GM18861 (cell line): ENCODE measurements at regions not wholly inside any gene's neighbourhood (a gene's known extent, or its start where the extent isn't known, plus 50 kb on each side); places are given as distances from the start of the nearest gene placed in this dataset.
"Not testable (repeated sequence)": the region's sequence is repeated elsewhere in the genome, so short reads cannot be mapped to it uniquely, and the experiment has no call there.

Experiments used
- ATAC-seq: cut with Tn5 transposase; IDR thresholded peaks from one replicate; pipeline ENCODE4 v1.9.1; 2021; ENCODE audit not compliant: unreplicated experiment

DNA sequence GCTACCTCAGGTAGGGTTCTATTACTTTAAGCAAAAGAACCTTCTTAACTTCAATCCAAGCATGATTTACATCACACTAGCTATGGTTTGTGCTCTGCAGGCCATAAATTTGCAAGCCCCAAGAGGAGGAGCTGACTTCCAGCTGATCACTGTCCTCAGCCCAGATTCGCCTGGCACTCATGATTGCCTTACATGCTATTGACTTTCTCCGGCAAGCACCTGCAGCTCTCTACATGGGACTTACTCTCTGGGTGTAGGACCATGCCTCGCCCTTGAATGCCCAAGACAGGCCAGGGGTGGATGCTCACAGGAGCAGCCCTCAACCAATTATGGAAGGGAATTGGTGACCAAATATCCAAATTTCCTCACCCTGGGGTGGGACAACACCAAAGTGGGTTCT is 99.8 kb downstream of the ESM1 start:
- no peak for ATAC-seq

- ATAC-seq = no peak
Measured at GRCh38 chr5:54884195-54884536, 101.2 kb downstream of the ESM1 start.

GRCh38 chr5:54883374-54884194 is 101.8 kb downstream of the ESM1 start:
- ATAC-seq = no peak

DNA sequence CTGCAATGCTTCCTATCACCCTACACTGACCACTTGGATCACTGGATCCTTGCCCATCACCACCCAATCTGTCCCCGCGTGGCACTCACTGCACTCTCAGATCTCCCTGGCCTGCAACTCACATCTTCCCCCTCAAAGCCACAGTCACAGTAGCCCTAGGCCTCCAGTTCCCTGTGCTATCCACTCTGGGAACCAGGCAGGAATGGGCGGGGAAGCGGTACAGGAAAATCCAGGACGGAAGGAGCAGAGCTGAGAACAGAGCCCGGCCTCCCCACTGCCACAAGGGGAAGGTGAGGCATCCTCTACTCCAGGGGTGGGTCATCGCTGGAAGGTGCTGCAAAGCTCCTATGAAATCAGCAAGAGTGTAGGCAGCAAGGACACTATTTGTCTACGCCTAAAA is 102.6 kb downstream of the ESM1 start:
- ATAC-seq = no peak

GRCh38 chr5:54882101-54882500 is 103.3 kb downstream of the ESM1 start:
- ATAC-seq = no peak

DNA sequence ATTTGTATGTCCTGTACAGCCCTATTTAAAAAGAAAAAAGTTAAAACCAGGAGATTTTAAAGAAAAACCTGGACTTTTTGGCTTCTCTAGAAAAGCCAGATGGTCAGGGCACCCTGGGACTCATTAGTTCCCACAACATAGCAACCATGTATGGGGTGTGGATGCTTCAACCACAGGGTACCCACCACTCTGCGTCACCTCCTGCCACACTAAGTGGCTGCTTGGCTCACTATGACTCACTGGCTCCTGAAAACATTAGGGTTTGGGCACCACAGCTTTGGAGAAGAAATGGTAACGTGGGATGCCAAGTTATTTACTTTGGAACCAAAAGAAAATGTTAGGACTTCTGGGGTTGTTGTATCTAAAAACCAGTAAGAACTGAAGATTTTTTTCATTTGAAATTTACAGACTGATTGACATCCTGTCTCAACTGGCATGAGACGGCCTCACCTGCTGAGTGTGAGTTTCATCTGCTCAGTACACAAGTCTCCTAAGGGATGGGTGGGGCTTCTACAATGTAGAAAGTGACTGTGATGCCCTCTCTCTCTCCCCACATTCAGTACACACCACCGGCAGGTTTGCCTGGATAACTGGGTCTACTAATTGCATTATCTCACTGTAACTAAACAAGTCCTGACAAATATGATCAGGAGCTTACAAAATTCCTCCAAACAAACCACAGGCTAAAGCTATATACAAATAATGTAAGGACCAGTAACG is 103.9 kb downstream of the ESM1 start:
- ATAC-seq = no peak

DNA sequence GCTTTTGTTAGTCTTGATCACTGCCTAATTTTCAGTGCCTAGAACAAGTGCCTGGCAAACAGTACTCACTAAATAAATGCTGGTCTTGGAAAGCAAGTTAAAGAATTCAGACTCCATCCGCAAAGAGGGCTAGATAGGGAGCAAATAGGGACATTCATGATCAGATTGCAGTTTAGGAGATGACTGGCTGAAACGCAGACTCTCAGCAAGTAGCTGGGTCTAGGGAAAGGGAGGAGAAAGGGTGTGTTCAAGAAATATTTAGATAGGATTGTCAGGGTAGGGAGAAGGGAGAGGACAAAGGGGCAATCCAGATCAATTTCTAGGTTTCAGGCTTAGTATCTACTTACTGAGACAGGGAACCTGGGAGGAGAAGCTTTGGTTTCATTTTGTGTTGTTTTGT is 108.4 kb downstream of the ESM1 start:
- ATAC-seq = no peak

DNA sequence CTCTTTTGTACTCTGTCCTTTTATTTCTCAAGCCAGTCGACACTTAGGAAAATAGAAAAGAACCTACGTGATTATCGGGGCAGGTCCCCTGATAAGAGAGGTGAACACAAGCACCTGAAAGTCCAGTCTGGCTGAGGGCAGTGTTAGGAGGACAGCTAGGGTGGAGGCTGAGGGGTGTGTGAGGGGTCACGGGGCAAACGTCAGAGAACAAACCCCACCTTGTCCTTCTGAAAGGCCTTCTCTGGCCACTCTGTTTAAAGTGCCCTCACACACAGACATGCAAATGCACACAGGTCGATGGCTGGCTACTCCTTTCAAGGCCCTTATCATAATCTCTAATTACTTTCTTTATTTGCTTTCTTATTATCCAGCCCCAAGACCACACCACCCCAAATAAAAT is 108.8 kb downstream of the ESM1 start:
- ATAC-seq = no peak

DNA sequence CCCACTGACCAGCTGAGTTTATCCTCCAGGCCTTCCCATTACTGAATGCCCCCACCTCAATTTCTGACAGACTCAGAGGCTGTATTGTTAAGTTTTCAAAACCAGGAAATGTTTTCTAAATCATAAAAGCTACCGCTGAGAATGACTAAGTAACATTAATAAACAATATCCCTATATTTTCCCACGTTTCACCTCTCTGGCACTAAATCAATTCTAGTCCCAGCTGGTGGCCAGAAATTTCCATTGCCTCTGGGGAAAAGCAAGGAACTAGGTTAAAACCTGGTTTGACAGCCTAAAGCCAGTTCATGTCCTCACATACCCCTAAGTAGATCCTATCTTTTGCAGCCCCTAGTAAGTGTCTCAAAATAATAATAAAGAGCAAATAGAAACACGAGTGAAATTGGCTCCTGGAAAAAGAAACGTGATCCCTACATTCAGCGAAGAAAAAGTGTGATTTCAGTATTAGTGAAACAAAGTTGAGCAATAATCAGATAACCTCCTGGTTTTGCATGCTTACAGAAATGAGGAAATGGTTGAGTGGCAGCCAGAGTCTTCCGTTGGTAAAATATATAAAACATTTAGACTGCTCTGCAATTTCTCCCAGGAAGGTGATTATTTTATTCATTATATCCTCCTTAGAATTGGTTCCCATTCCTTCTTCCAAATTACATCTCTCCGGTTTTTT is 110.9 kb downstream of the ESM1 start:
- ATAC-seq = no peak

- no peak for ATAC-seq
Measured at GRCh38 chr5:54873691-54874090, 111.7 kb downstream of the ESM1 start.

GRCh38 chr5:54872810-54873209 is 112.6 kb downstream of the ESM1 start:
- no peak for ATAC-seq

DNA sequence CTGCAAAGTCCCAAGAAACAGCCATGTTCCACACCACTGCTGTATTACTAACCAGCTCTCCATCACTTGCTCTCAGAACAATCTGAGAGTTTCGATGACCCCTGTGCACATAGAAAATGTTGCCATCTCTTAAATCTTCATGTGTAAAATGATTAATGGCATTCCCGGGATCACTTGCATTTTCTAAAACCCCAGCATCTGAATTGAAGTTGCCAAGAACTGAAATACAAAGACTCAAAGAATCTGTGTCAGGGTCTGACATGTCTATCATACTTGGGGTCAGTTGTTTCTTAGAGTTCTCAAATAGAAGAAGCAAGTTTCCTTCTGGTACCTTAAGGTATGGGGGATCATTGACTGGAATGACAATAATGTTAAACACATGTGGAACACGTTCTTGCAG is 115.1 kb downstream of the ESM1 start:
- no peak for ATAC-seq

GRCh38 chr5:54869691-54870090 is 115.7 kb downstream of the ESM1 start:
- ATAC-seq = no peak

GRCh38 chr5:54868511-54869483 is 116.6 kb downstream of the ESM1 start:
- ATAC-seq = no peak

DNA sequence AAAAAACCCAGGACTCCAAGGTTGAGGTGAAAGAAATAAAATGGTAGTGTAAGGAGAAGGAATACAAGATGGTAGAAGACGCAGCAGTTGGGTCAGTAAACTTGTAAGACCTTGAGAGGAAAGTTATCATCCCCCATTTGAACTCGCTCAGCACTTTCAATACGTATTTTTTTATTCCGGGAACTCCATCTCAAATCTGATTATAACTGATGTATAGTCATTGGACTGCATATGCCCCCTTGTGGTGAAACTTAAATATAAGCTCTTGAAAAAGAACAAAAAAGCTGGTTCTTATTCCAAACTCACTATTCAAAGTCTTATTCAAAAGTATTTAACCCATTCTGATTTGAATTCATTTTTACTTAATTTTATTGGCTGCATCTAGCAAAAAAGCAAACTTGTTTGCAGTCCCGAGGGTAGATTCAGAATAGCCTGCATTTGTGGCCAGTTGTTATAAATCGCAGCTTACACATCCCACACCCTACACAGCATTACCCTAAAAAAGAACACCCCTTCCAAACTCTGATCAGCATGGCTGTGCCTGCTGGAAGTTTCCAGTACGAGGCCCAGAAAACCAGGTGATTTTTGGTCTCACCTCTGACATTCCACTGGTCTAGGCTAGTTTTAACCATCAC is 118.0 kb downstream of the ESM1 start:
- no peak for ATAC-seq

- ATAC-seq = not testable (repeated sequence)
Measured at GRCh38 chr5:54864911-54865515, 120.4 kb downstream of the ESM1 start.

- ATAC-seq = no peak
Measured at GRCh38 chr5:54862036-54862435, 123.4 kb downstream of the ESM1 start.

- ATAC-seq = no peak
Measured at GRCh38 chr5:54861212-54861894, 124.0 kb downstream of the ESM1 start.

DNA sequence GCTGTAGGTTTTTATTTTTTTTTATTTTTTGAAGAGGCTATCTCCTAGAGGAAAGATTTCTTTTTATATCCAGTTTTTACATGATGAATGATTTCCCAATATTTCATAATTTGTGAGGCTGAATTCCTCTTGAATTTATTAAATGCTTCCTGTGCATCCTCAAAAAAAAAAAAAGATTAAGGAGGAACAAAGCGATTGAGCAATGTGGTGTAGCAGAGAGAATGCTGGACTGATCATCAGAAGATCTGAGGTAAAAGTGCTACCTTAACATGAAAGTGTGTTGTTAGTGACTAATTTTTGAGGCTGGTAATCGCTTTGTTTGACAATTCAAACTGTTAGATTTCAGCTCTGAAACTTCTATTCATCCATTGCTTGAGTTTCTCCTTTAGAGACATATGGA is 125.1 kb downstream of the ESM1 start:
- ATAC-seq = no peak
